ENCODE measurements at regions not wholly inside any gene's neighbourhood (a gene's known extent, or its start where the extent isn't known, plus 50 kb on each side); places are given as distances from the start of the nearest gene placed in this dataset.

DNA sequence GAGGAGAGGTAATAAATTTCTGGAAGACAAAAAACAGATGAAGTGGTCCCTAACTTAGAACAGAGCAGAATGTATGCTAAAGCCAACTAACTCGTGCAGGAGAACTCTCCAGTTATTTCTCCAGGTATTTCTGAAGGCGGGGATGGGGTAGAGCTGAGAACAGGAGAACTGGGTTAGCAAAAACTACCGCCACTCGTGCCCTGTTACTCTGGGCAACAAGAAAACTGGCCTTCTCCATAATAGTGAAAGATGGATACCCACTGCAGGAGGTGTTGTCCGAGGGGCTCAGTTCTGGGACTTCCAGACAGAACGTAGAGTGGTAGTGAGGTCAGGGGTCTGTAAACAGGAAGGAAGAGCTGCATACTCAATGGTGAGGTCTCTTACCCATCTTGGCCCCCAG lies 187.3 kb upstream of the FRMD6 start:
- TF ChIP-seq YY1 (IDR thresholded peaks at IDR 0.05; ENCODE audit: insufficient read depth, insufficient read length) (no peak), SUZ12 (IDR thresholded peaks at IDR 0.05; ENCODE audit: extremely low read depth, insufficient read depth, insufficient read length) (no peak), ZNF274 (IDR thresholded peaks at IDR 0.05; ENCODE audit: low read depth, low read length) (no peak)
